GM06990 (cell line): ENCODE measurements at regions not wholly inside any gene's neighbourhood (a gene's known extent, or its start where the extent isn't known, plus 50 kb on each side); places are given as distances from the start of the nearest gene placed in this dataset.

Experiments
- DNase-seq: peaks from one replicate; pipeline ENCODE4 v3.0.0-alpha.2; 2011; ENCODE audit not compliant: insufficient read length; ENCODE audit errors: extremely low read depth
- H3K27me3 ChIP-seq: replicated peaks from 2 replicates; pipeline ENCODE4 v1.6.0; 2011; ENCODE audit warnings: low read length; ENCODE audit not compliant: control insufficient read depth, insufficient read depth
- H3K36me3 ChIP-seq: 2 replicates; pipeline ENCODE4 v1.5.1; 2011; ENCODE audit warnings: low read length; ENCODE audit not compliant: control insufficient read depth, insufficient read depth
- H3K4me3 ChIP-seq: replicated peaks from 2 replicates; pipeline ENCODE4 v1.5.1; 2011; ENCODE audit warnings: low read depth, mild to moderate bottlenecking, control low read depth, low read length
- CTCF ChIP-seq: IDR thresholded peaks from 2 replicates; pipeline ENCODE4 v1.5.1; 2011; ENCODE audit warnings: low read length, control low read depth, mild to moderate bottlenecking, inconsistent platforms; ENCODE audit not compliant: insufficient read depth, poor library complexity, severe bottlenecking

GRCh38 chr6:71529769-71530168 is 241.2 kb downstream of the OGFRL1 start:
- no peak for DNase-seq
- no peaks in the 10 kb centered on the region; the same call in 1 of the 2 replicates for H3K27me3 ChIP-seq
- no peaks in the 10 kb centered on the region for H3K36me3 ChIP-seq
- no peak overlapping the region for H3K4me3 ChIP-seq
- no peak for TF ChIP-seq CTCF

GRCh38 chr6:71531006-71531405 is 242.4 kb downstream of the OGFRL1 start:
- no peak for DNase-seq
- no peak for TF ChIP-seq CTCF
- Histone ChIP-seq H3K27me3 (no peaks in the 10 kb centered on the region; the same call in 1 of the 2 replicates), H3K36me3 (no peaks in the 10 kb centered on the region), H3K4me3 (no peak overlapping the region)

- no peak for DNase-seq
- Histone ChIP-seq H3K36me3 (no peaks in the 10 kb centered on the region), H3K27me3 (no peaks in the 10 kb centered on the region; the same call in 1 of the 2 replicates), H3K4me3 (no peak overlapping the region)
- no peak for TF ChIP-seq CTCF
Observed at GRCh38 chr6:71531841-71532240, 243.2 kb downstream of the OGFRL1 start.

- H3K36me3 ChIP-seq = no peaks in the 10 kb centered on the region
- H3K27me3 ChIP-seq = no peaks in the 10 kb centered on the region
- no peak for DNase-seq
- H3K4me3 ChIP-seq = no peak overlapping the region
- peak; percentile 62 for TF ChIP-seq CTCF
Observed at GRCh38 chr6:71533939-71534379, 245.3 kb downstream of the OGFRL1 start.

GRCh38 chr6:71534921-71535320 is 246.3 kb downstream of the OGFRL1 start:
- TF ChIP-seq CTCF = no peak
- DNase-seq = no peak
- H3K36me3 ChIP-seq = no peaks in the 10 kb centered on the region

GRCh38 chr6:71537717-71538116 is 249.1 kb downstream of the OGFRL1 start:
- no peaks in the 10 kb centered on the region for H3K27me3 ChIP-seq
- no peak for DNase-seq
- no peak overlapping the region for H3K4me3 ChIP-seq
- no peak for TF ChIP-seq CTCF
- no peaks in the 10 kb centered on the region for H3K36me3 ChIP-seq

More at GRCh38 chr6:71534921-71535320, 246.3 kb downstream of the OGFRL1 start:
- Histone ChIP-seq H3K4me3 (no peak overlapping the region), H3K27me3 (no peaks in the 10 kb centered on the region)
